Muscle of arm (tissue), 1 donor: ENCODE measurements at regions not wholly inside any gene's neighbourhood (a gene's known extent, or its start where the extent isn't known, plus 50 kb on each side); places are given as distances from the start of the nearest gene placed in this dataset.
A peak's percentile ranks its signal among the peaks of the same experiment; 100 is the strongest.

ENCODE experiments used
- DNase-seq: peaks from one replicate; pipeline ENCODE4 v3.0.0-alpha.2; 2013

- no peak for DNase-seq
These were observed 301.3 kb upstream of the DACH1 start for GRCh38 chr13:72168126-72168855.

GRCh38 chr13:72166102-72166650 lies 299.2 kb upstream of the DACH1 start:
- no peak for DNase-seq

GRCh38 chr13:72165276-72165675 lies 298.3 kb upstream of the DACH1 start:
- no peak for DNase-seq

- no peak for DNase-seq
These were observed 297.8 kb upstream of the DACH1 start for GRCh38 chr13:72164811-72165210.

GRCh38 chr13:72163678-72164077 lies 296.7 kb upstream of the DACH1 start:
- no peak for DNase-seq

GRCh38 chr13:72160977-72161376 lies 294.0 kb upstream of the DACH1 start:
- no peak for DNase-seq

GRCh38 chr13:72156760-72157159 lies 289.8 kb upstream of the DACH1 start:
- DNase-seq, result no peak

- DNase-seq, result no peak
These were observed 286.3 kb upstream of the DACH1 start for GRCh38 chr13:72153272-72153671.

- DNase-seq, result peak; percentile 30
These were observed 284.2 kb upstream of the DACH1 start for GRCh38 chr13:72151241-72151640.

- no peak for DNase-seq
These were observed 283.5 kb upstream of the DACH1 start for GRCh38 chr13:72150502-72150901.

- no peak for DNase-seq
These were observed 282.7 kb upstream of the DACH1 start for GRCh38 chr13:72149701-72150100.

- DNase-seq, result no peak
These were observed 279.8 kb upstream of the DACH1 start for GRCh38 chr13:72146816-72147215.

- no peak for DNase-seq
These were observed 278.4 kb upstream of the DACH1 start for GRCh38 chr13:72145383-72145782.

GRCh38 chr13:72144636-72145035 lies 277.6 kb upstream of the DACH1 start:
- no peak for DNase-seq

GRCh38 chr13:72141855-72142519 lies 275.0 kb upstream of the DACH1 start:
- peak; percentile 37 for DNase-seq

- DNase-seq, result no peak
These were observed 272.2 kb upstream of the DACH1 start for GRCh38 chr13:72139192-72139591.

GRCh38 chr13:72132075-72132474 lies 265.1 kb upstream of the DACH1 start:
- DNase-seq, result no peak

GRCh38 chr13:72129117-72129516 lies 262.1 kb upstream of the DACH1 start:
- DNase-seq, result no peak

- DNase-seq, result no peak
These were observed 260.0 kb upstream of the DACH1 start for GRCh38 chr13:72127031-72127430.

- no peak for DNase-seq
These were observed 259.4 kb upstream of the DACH1 start for GRCh38 chr13:72126424-72126823.

- no peak for DNase-seq
These were observed 258.6 kb upstream of the DACH1 start for GRCh38 chr13:72125561-72125960.

GRCh38 chr13:72122661-72123255 lies 255.8 kb upstream of the DACH1 start:
- no peak for DNase-seq

- no peak for DNase-seq
These were observed 254.5 kb upstream of the DACH1 start for GRCh38 chr13:72121466-72121865.
